Keratinocyte (primary cell): ENCODE measurements at regions not wholly inside any gene's neighbourhood (a gene's known extent, or its start where the extent isn't known, plus 50 kb on each side); places are given as distances from the start of the nearest gene placed in this dataset.

Experiments
- DNase-seq: peaks from one replicate; pipeline ENCODE4 v3.0.0-alpha.2; 2011; ENCODE audit warnings: low read depth, missing footprints, low spot score
- FAIRE-seq: peaks from 2 replicates; lab custom pipeline; 2011; peaks lifted over from hg19 to GRCh38; lab: Jason Lieb, UNC
- H2AFZ ChIP-seq: 2 replicates; pipeline ENCODE4 v1.6.0; 2012; ENCODE audit warnings: low read length, control low read depth, inconsistent platforms; ENCODE audit not compliant: control insufficient read depth
- H3K27ac ChIP-seq: 2 replicates; pipeline ENCODE4 v1.5.1; 2011; ENCODE audit warnings: low read length; ENCODE audit not compliant: control insufficient read depth, insufficient read depth
- H3K27me3 ChIP-seq: 3 replicates; pipeline ENCODE4 v1.6.0; 2011; ENCODE audit warnings: low read length; ENCODE audit not compliant: control insufficient read depth, insufficient read depth; ENCODE audit errors: extremely low read depth
- H3K36me3 ChIP-seq, 2 experiments: 2 replicates in 1 of 2; 3 replicates in 1 of 2; pipeline ENCODE4 v1.5.1; 2011; ENCODE audit warnings: low read length in 2 of 2, mild to moderate bottlenecking in 1 of 2; ENCODE audit not compliant: control insufficient read depth in 2 of 2, insufficient read depth in 2 of 2; ENCODE audit errors: extremely low read depth in 1 of 2
- H3K4me1 ChIP-seq: 3 replicates; pipeline ENCODE4 v1.5.1; 2011; ENCODE audit warnings: low read length; ENCODE audit not compliant: control insufficient read depth, insufficient read depth; ENCODE audit errors: extremely low read depth
- H3K4me2 ChIP-seq: 3 replicates; pipeline ENCODE4 v1.6.0; 2011; ENCODE audit warnings: low read depth, low read length; ENCODE audit not compliant: control insufficient read depth, insufficient read depth; ENCODE audit errors: extremely low read depth
- H3K4me3 ChIP-seq, 3 experiments: fragments of 200-600 bp in 1 of 3; sonication (generic) in 1 of 3; 2 replicates in 2 of 3; 3 replicates in 1 of 3; pipeline ENCODE4 v1.5.1; 2011 to 2016; ENCODE audit warnings: low read length in 3 of 3, mild to moderate bottlenecking in 3 of 3, control low read depth in 2 of 3, inconsistent platforms in 1 of 3, low read depth in 1 of 3, mixed read lengths in 1 of 3, mixed run types in 1 of 3, moderate library complexity in 1 of 3; ENCODE audit not compliant: control insufficient read depth in 2 of 3, insufficient read depth in 2 of 3; ENCODE audit errors: extremely low read depth in 1 of 3
- H3K79me2 ChIP-seq: 2 replicates; pipeline ENCODE4 v1.6.0; 2012; ENCODE audit warnings: low read length; ENCODE audit not compliant: control insufficient read depth, insufficient read depth
- H3K9ac ChIP-seq: 3 replicates; pipeline ENCODE4 v1.6.0; 2011; ENCODE audit warnings: low read length; ENCODE audit not compliant: control insufficient read depth, insufficient read depth; ENCODE audit errors: extremely low read depth
- H3K9me1 ChIP-seq: 3 replicates; pipeline ENCODE4 v1.6.0; 2011; ENCODE audit warnings: low read length; ENCODE audit not compliant: control insufficient read depth, insufficient read depth; ENCODE audit errors: extremely low read depth
- H3K9me3 ChIP-seq: 2 replicates; pipeline ENCODE4 v1.5.1; 2012; ENCODE audit warnings: low read depth, low read length; ENCODE audit not compliant: control insufficient read depth
- H4K20me1 ChIP-seq: 3 replicates; pipeline ENCODE4 v1.6.0; 2011; ENCODE audit warnings: low read length; ENCODE audit not compliant: control insufficient read depth, insufficient read depth; ENCODE audit errors: extremely low read depth
- CTCF ChIP-seq, 3 experiments: IDR thresholded peaks in 1 of 3; conservative IDR thresholded peaks in 1 of 3; optimal IDR thresholded peaks in 1 of 3; 2 replicates in 2 of 3; 3 replicates in 1 of 3; pipeline versions ENCODE3 to v1.5.1; 2011; ENCODE audit warnings: low read length in 3 of 3, mild to moderate bottlenecking in 3 of 3, moderate library complexity in 2 of 3, control low read depth in 1 of 3, inconsistent platforms in 1 of 3; ENCODE audit not compliant: insufficient read depth in 2 of 3; ENCODE audit errors: extremely low read depth in 1 of 3
- EZH2 ChIP-seq: IDR thresholded peaks from one replicate; pipeline ENCODE4 v1.6.1; 2012; ENCODE audit warnings: inconsistent platforms, mild to moderate bottlenecking, low read length, moderate library complexity
- dilution Hi-C: fragments of 300-500 bp; cut with MboI; formaldehyde crosslinking; loops from one replicate; pipeline ENCODE4 v1.7.0; 2020; ENCODE audit warnings: low sequenced_read_pairs; ENCODE audit not compliant: extremely low pct_ligation_motif_present

DNA sequence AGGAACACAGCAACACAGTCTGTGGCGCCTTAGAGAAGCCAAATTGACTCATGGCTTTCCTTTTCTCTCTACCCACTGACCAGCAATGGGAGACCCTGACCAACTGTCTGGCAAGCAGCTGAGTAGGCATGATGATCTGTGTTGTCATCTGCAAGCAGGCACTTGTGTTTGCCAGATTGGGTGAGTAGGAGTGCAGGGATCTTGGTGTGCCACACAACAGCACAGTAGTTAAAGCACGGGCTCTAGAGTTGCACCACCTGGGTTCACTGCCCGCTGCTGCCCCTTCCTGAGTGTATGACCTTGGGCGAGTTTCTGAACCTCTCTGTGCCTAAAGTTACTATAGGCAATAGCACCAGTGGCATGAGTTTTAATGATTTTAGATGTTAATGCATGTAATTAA lies 95.7 kb upstream of the CD53 start:
- no peak overlapping the region for H3K27ac ChIP-seq
- no peak overlapping the region for H3K9ac ChIP-seq
- H3K36me3 ChIP-seq: no peaks in the 10 kb centered on the region
- H3K4me1 ChIP-seq: no peaks in the 10 kb centered on the region
- DNase-seq (no peak), FAIRE-seq (no peak)
- H3K9me1 ChIP-seq: no peaks in the 10 kb centered on the region
- no peak overlapping the region for H2AFZ ChIP-seq
- no peak for TF ChIP-seq EZH2
- no peak for TF ChIP-seq CTCF (optimal IDR thresholded peaks at IDR 0.05 in 1 of 3, IDR thresholded peaks at IDR 0.05 in 1 of 3, conservative IDR thresholded peaks at IDR 0.05 in 1 of 3; ENCODE audit: extremely low read depth in 1 of 3, insufficient read depth in 2 of 3, low read length in 3 of 3)
- no peaks in the 10 kb centered on the region for H3K9me3 ChIP-seq
- no peaks in the 10 kb centered on the region for H4K20me1 ChIP-seq
- H3K4me3 ChIP-seq: no peak overlapping the region
- no peaks in the 10 kb centered on the region for H3K27me3 ChIP-seq
- no peaks in the 10 kb centered on the region for H3K79me2 ChIP-seq
- dilution Hi-C loops: no loop called here
- no peak overlapping the region for H3K4me2 ChIP-seq

GRCh38 chr1:110774398-110774797 lies 98.5 kb upstream of the CD53 start:
- dilution Hi-C loops: no loop called here
- Histone ChIP-seq H3K36me3 (no peaks in the 10 kb centered on the region), H3K9ac (no peak overlapping the region), H3K27me3 (no peaks in the 10 kb centered on the region), H3K4me3 (no peak overlapping the region), H3K79me2 (no peaks in the 10 kb centered on the region), H3K4me2 (no peak overlapping the region), H3K9me3 (no peaks in the 10 kb centered on the region), H2AFZ (no peak overlapping the region), H3K9me1 (no peaks in the 10 kb centered on the region), H3K4me1 (no peaks in the 10 kb centered on the region), H4K20me1 (no peaks in the 10 kb centered on the region), H3K27ac (no peak overlapping the region)
- DNase-seq (no peak), FAIRE-seq (no peak)
- no peak for TF ChIP-seq CTCF (optimal IDR thresholded peaks at IDR 0.05 in 1 of 3, IDR thresholded peaks at IDR 0.05 in 1 of 3, conservative IDR thresholded peaks at IDR 0.05 in 1 of 3; ENCODE audit: extremely low read depth in 1 of 3, insufficient read depth in 2 of 3, low read length in 3 of 3)
- TF ChIP-seq EZH2: no peak
